GM23248 (cell line): ENCODE measurements at regions not wholly inside any gene's neighbourhood (a gene's known extent, or its start where the extent isn't known, plus 50 kb on each side); places are given as distances from the start of the nearest gene placed in this dataset.

Experiments used
- DNase-seq: peaks from one replicate; pipeline ENCODE4 v3.0.0-alpha.2; 2015
- H2AFZ ChIP-seq: fragments of 200-600 bp; sonication (generic); 2 replicates; pipeline ENCODE4 v1.6.1; 2016; ENCODE audit warnings: antibody characterized with exemption
- H3F3A ChIP-seq: fragments of 200-600 bp; sonication (generic); 2 replicates; pipeline ENCODE4 v1.6.1; 2016; ENCODE audit warnings: mild to moderate bottlenecking, antibody characterized with exemption, mixed run types; ENCODE audit not compliant: insufficient read depth
- H3K27ac ChIP-seq: fragments of 200-600 bp; sonication (generic); 2 replicates; pipeline ENCODE4 v1.5.1; 2016; ENCODE audit warnings: mild to moderate bottlenecking
- H3K27me3 ChIP-seq: fragments of 200-600 bp; sonication (generic); replicated peaks from 2 replicates; pipeline ENCODE4 v1.6.1; 2016; ENCODE audit warnings: mild to moderate bottlenecking; ENCODE audit not compliant: insufficient read depth
- H3K36me3 ChIP-seq: fragments of 200-600 bp; sonication (generic); 2 replicates; pipeline ENCODE4 v1.6.1; 2016; ENCODE audit warnings: low read depth, mild to moderate bottlenecking
- H3K4me1 ChIP-seq: fragments of 200-600 bp; sonication (generic); 2 replicates; pipeline ENCODE4 v1.6.1; 2016; ENCODE audit warnings: mild to moderate bottlenecking; ENCODE audit not compliant: insufficient read depth
- H3K4me2 ChIP-seq: fragments of 200-600 bp; sonication (generic); one replicate; pipeline ENCODE4 v1.6.1; 2016; ENCODE audit warnings: mild to moderate bottlenecking; ENCODE audit not compliant: unreplicated experiment
- H3K4me3 ChIP-seq: fragments of 200-600 bp; sonication (generic); 2 replicates; pipeline ENCODE4 v1.5.1; 2016; ENCODE audit warnings: mild to moderate bottlenecking
- H3K79me2 ChIP-seq: fragments of 200-600 bp; sonication (generic); 2 replicates; pipeline ENCODE4 v1.6.1; 2016; ENCODE audit warnings: mild to moderate bottlenecking; ENCODE audit not compliant: insufficient read depth
- H3K9ac ChIP-seq: fragments of 200-600 bp; sonication (generic); 2 replicates; pipeline ENCODE4 v1.6.1; 2016; ENCODE audit warnings: mild to moderate bottlenecking
- H3K9me2 ChIP-seq: fragments of 200-600 bp; sonication (generic); 2 replicates; pipeline ENCODE4 v1.6.1; 2016; ENCODE audit warnings: mixed run types, mild to moderate bottlenecking, moderate library complexity; ENCODE audit not compliant: insufficient read depth
- H3K9me3 ChIP-seq: fragments of 200-600 bp; sonication (generic); one replicate; pipeline ENCODE4 v1.6.1; 2017; ENCODE audit warnings: low read depth
- H4K20me1 ChIP-seq: fragments of 200-600 bp; sonication (generic); 2 replicates; pipeline ENCODE4 v1.6.0; 2016; ENCODE audit not compliant: insufficient read depth
- EZH2 ChIP-seq: fragments of 200-600 bp; sonication (generic); IDR thresholded peaks from 2 replicates; pipeline ENCODE4 v1.6.1; 2018; ENCODE audit warnings: antibody characterized with exemption, mild to moderate bottlenecking; ENCODE audit not compliant: insufficient read depth, poor library complexity, severe bottlenecking
- EZH2phosphoT487 ChIP-seq: fragments of 200-600 bp; sonication (generic); IDR thresholded peaks from 2 replicates; pipeline ENCODE4 v1.6.1; 2018; ENCODE audit warnings: antibody characterized with exemption, moderate library complexity, mild to moderate bottlenecking, low read depth; ENCODE audit not compliant: insufficient read depth
- whole genome bisulfite sequencing, 2 experiments: methylation state at CpG; one replicate each; pipeline ENCODE4 v1.1.6; 2015 to 2017; ENCODE audit warnings: low lambda C conversion rate in 2 of 2, low coverage in 1 of 2; ENCODE audit errors: missing lambda C conversion rate in 2 of 2; 5-methylcytosine and 5-hydroxymethylcytosine counted together
- in situ Hi-C: fragments of 300-500 bp; cut with MboI; formaldehyde crosslinking; loops from 2 replicates; pipeline ENCODE4 v1.15.0; 2020

DNA sequence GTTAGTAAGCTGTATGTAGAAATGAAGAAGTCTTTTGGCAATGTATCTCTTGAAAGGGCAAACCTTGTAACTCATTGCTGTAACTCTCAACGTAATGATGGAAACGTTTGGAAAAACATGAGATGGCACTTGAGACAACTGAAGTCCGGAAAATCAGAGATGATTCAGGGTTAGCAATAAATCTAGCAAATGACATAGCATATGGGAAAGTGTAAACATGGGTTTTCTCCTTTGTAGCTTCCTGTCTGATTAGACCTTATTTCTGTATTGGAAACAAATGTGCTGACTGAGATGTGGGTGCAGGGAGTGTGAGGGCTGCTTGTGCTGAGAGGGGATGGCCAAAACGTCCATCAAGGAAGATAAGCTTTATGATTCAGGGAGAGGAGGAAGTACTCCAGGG lies 110.7 kb upstream of the FAM20A start:
- Histone ChIP-seq H3K9me2 (no peaks in the 10 kb centered on the region), H3K4me3 (no peak overlapping the region), H2AFZ (no peak overlapping the region), H3K79me2 (no peaks in the 10 kb centered on the region), H4K20me1 (no peaks in the 10 kb centered on the region), H3K4me1 (peaks cover 37% of the 10 kb centered on the region), H3K27me3 (no peaks in the 10 kb centered on the region), H3F3A (peaks cover 40% of the 10 kb centered on the region), H3K36me3 (no peaks in the 10 kb centered on the region), H3K4me2 (peak overlapping the region; percentile 16), H3K27ac (no peak overlapping the region), H3K9ac (no peak overlapping the region), H3K9me3 (no peaks in the 10 kb centered on the region)
- 11 to 16% methylated on average over 4 of the region's 4 CpGs for WGBS, 2 experiments
- peak; percentile 26 for DNase-seq
- in situ Hi-C loops: no loop called here
- TF ChIP-seq EZH2phosphoT487 (no peak), EZH2 (no peak)

- H3K27me3 ChIP-seq: no peaks in the 10 kb centered on the region
- peak overlapping the region; percentile 78 for H3K4me2 ChIP-seq
- no peaks in the 10 kb centered on the region for H4K20me1 ChIP-seq
- peaks cover 46% of the 10 kb centered on the region for H3K4me1 ChIP-seq
- no peaks in the 10 kb centered on the region for H3K36me3 ChIP-seq
- DNase-seq: peak; percentile 4
- peaks cover 48% of the 10 kb centered on the region for H3F3A ChIP-seq
- no peaks in the 10 kb centered on the region for H3K79me2 ChIP-seq
- no peaks in the 10 kb centered on the region for H3K9me2 ChIP-seq
- peak overlapping the region; percentile 60 for H3K27ac ChIP-seq
- no peaks in the 10 kb centered on the region for H3K9me3 ChIP-seq
- WGBS, 2 experiments: 96 to 100% methylated on average over 1 of the region's 1 CpG
- H2AFZ ChIP-seq: peak overlapping the region; percentile 1; the same call in 1 of the 2 replicates
- H3K4me3 ChIP-seq: peak overlapping the region; percentile 48
- peak overlapping the region; percentile 31 for H3K9ac ChIP-seq
- in situ Hi-C loops: no loop called here
- no peak for TF ChIP-seq EZH2phosphoT487
- no peak for TF ChIP-seq EZH2
Observed at GRCh38 chr17:68710976-68711375, 109.8 kb upstream of the FAM20A start.

DNA sequence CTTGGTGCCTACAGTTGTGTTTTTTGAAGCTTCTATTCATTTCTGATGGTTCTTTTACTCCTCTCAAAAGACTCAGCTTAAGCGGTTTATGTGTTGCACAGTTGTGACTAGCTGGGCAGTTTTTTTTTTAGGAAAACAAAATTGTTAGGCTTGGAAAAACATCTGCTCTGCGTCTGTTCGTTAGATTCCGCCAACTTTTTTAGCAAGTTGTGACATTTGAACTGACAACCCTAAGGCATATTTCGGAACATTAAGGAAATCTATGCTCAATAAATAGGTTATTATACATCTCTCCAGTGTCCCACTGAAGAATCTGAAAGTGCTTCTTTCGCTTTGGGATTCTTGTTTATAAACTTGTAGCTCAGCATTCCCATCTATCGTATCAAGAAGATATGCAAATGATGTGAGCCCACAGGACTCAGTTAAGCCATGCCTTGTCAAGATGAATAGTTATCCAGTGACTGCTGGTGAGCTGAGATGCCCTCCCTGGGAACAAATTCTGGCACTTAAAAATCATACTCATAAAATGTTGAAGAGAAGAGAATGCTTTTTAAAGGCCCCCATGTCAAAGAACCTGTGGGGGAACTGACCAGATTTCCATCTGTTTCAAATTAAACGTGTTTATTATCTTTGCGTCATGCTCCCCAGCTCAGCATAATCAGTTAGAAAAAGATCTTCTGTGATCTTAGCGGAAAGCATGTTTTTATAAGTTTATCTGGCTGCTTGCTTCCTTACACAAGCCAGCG lies 109.0 kb upstream of the FAM20A start:
- Histone ChIP-seq H2AFZ (peak overlapping the region; percentile 1; the same call in 1 of the 2 replicates), H3K9ac (peak overlapping the region; percentile 31)

GRCh38 chr17:68709461-68709860 lies 108.3 kb upstream of the FAM20A start:
- no peak overlapping the region for H3K4me3 ChIP-seq
- no peaks in the 10 kb centered on the region for H3K9me2 ChIP-seq
- 73 to 77% methylated on average over 6 of the region's 6 CpGs for WGBS, 2 experiments
- H3K9ac ChIP-seq: no peak overlapping the region
- in situ Hi-C loops: no loop called here
- peak; percentile 22 for DNase-seq
- H4K20me1 ChIP-seq: no peaks in the 10 kb centered on the region
- H3K9me3 ChIP-seq: no peaks in the 10 kb centered on the region
- H2AFZ ChIP-seq: no peak overlapping the region
- no peak overlapping the region for H3K4me2 ChIP-seq
- H3K4me1 ChIP-seq: peaks cover 59% of the 10 kb centered on the region
- TF ChIP-seq EZH2phosphoT487 (no peak), EZH2 (no peak)
- 0 out of 2 replicates have a peak overlapping the region, but pooled peaks have one; percentile 60 for H3K27ac ChIP-seq
- H3F3A ChIP-seq: peaks cover 64% of the 10 kb centered on the region
- H3K79me2 ChIP-seq: no peaks in the 10 kb centered on the region
- no peaks in the 10 kb centered on the region for H3K36me3 ChIP-seq
- no peaks in the 10 kb centered on the region for H3K27me3 ChIP-seq

More for the DNA sequence above, 109.0 kb upstream of the FAM20A start:
- H3K9me3 ChIP-seq: no peaks in the 10 kb centered on the region
- H4K20me1 ChIP-seq: no peaks in the 10 kb centered on the region
- no peaks in the 10 kb centered on the region for H3K36me3 ChIP-seq
- WGBS, 2 experiments: 4 to 6% methylated on average over 11 of the region's 11 CpGs
- no peak for TF ChIP-seq EZH2
- TF ChIP-seq EZH2phosphoT487: no peak
- in situ Hi-C loops: no loop called here
- peak overlapping the region; percentile 60 for H3K27ac ChIP-seq
- no peaks in the 10 kb centered on the region for H3K9me2 ChIP-seq
- peak overlapping the region; percentile 48 for H3K4me3 ChIP-seq
- H3K4me2 ChIP-seq: peak overlapping the region; percentile 78
- H3F3A ChIP-seq: peaks cover 56% of the 10 kb centered on the region
- no peaks in the 10 kb centered on the region for H3K79me2 ChIP-seq
- DNase-seq: peak; percentile 73
- H3K27me3 ChIP-seq: no peaks in the 10 kb centered on the region
- H3K4me1 ChIP-seq: peaks cover 53% of the 10 kb centered on the region
